HG02870 (cell line): ENCODE measurements at regions not wholly inside any gene's neighbourhood (a gene's known extent, or its start where the extent isn't known, plus 50 kb on each side); places are given as distances from the start of the nearest gene placed in this dataset.

ENCODE experiments used
- ATAC-seq: cut with Tn5 transposase; IDR thresholded peaks from one replicate; pipeline ENCODE4 v1.9.1; 2021; ENCODE audit warnings: mild to moderate bottlenecking, moderate library complexity; ENCODE audit not compliant: unreplicated experiment

GRCh38 chr16:72415379-72415778 lies 243.4 kb upstream of the PMFBP1 start:
- no peak for ATAC-seq

- ATAC-seq, result no peak
Measured at GRCh38 chr16:72410492-72410891, 238.5 kb upstream of the PMFBP1 start.

DNA sequence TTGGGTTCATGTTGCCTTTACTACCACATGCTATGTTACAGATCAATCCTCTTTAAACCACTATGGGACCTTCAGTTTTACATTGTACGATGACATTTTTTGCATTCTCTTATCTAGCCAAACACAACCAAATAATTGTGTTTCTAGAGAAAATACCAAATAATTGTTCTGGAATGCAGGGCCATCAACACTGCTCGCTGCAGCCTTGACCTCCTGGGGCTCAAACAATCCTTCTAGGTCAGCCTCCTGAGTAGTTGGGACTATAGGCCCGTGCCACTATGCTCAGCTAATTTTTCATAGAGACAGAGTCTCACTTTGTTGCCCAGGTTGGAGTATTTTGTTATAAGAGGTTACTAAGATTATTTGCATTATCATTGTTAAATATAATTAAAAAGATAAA lies 237.5 kb upstream of the PMFBP1 start:
- no peak for ATAC-seq

DNA sequence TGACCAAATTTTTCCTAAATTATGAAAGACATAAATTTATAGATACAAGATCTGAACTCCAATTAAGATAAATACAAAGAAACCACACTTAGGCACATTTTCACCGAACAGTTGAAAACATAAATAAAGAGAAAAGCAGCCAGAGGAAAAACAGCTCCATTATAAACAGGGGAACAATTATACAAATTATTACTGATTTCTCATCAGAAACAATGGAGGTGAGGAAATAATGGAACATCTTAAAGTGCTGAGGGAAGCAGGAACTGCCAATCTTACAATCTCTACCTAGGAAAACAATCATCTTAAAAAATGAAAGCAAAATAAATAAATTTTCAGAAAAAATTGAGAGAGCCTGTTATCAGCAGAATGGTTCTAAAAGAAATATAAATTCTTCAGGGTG lies 234.4 kb upstream of the PMFBP1 start:
- ATAC-seq, result no peak

DNA sequence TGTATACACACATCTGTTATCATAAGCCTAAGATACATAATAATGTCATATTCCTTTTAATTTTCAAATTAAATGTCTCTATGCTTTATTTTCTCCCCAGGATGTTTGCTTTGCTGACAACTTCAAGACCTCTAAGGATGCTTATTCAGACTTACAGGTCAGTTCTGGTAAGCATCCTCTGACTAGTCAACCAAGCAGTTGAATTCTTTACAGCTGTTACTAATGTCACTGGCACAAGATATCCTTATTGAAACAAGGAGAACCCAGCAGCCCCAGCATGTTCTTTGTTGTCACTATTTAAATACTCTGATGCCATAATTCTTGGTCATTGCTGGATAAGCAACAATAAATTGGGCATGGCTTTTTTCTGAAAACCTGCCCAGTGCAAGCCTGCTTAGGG lies 232.3 kb upstream of the PMFBP1 start:
- ATAC-seq, result no peak

GRCh38 chr16:72401084-72401361 lies 229.1 kb upstream of the PMFBP1 start:
- ATAC-seq, result no peak

- ATAC-seq, result no peak
Measured at GRCh38 chr16:72400257-72401083, 228.5 kb upstream of the PMFBP1 start.

- no peak for ATAC-seq
Measured at GRCh38 chr16:72399811-72400210, 227.9 kb upstream of the PMFBP1 start.

GRCh38 chr16:72397876-72398275 lies 225.9 kb upstream of the PMFBP1 start:
- no peak for ATAC-seq

GRCh38 chr16:72394526-72394925 lies 222.6 kb upstream of the PMFBP1 start:
- ATAC-seq, result no peak

- ATAC-seq, result no peak
Measured at GRCh38 chr16:72389791-72390190, 217.8 kb upstream of the PMFBP1 start.

DNA sequence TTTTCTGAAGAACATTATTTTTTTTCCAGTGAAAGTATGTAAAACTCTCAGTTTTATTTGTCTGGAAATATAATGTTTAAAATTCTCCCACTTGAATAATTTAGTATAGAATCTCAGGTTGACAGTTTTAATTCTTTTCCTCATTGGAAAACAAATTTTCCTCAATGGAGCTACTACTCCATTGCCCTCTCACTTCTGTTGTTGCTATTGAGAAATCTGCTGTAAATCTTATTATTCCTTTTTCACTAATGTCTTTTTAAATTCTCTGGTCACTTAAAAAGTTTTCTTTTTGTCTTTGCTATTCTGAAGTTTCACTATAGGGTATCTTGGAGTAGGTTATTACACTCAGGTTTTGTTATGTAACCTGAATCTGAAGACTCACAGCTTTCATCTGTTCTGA lies 216.1 kb upstream of the PMFBP1 start:
- no peak for ATAC-seq

DNA sequence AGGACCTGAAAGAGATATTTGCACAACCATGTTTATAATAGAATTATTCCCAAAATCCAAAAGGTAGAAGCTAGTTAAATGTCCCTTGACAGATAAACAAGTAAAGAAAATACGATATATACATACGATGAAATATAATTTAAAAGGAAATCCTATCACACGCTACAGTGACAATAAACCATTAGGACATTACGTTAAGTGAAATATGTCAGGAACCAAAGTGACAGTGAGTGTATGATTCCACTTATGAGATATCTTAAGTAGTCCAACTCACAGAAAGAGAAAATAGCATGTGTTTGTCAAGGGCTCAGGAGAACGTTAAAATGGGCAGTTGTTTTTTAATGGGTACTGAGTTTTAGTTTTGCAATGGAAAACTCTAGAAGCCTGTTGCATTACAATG lies 212.7 kb upstream of the PMFBP1 start:
- ATAC-seq, result no peak

DNA sequence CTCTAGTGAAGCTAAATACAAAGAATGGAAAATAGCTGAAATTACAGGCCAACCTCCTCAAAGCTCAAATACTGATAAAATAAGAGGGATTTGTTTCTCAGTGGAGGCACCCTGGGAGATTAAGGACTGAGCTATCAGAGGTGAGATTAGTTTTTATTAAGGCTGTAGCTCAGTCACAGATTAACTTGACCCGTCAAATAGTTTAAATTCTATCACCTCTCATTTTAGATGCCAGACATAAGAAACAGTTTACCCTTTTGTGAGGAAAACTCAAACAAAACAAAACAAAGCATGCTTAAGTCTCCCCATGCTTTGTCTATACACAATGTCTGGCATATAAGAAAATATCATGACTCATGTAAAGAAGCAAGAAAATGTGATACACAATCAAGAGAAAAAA lies 208.3 kb upstream of the PMFBP1 start:
- no peak for ATAC-seq

GRCh38 chr16:72373201-72373600 lies 201.2 kb upstream of the PMFBP1 start:
- no peak for ATAC-seq

GRCh38 chr16:72372087-72373045 lies 200.4 kb upstream of the PMFBP1 start:
- no peak for ATAC-seq

- no peak for ATAC-seq
Measured at GRCh38 chr16:72371307-72372086, 199.5 kb upstream of the PMFBP1 start.

DNA sequence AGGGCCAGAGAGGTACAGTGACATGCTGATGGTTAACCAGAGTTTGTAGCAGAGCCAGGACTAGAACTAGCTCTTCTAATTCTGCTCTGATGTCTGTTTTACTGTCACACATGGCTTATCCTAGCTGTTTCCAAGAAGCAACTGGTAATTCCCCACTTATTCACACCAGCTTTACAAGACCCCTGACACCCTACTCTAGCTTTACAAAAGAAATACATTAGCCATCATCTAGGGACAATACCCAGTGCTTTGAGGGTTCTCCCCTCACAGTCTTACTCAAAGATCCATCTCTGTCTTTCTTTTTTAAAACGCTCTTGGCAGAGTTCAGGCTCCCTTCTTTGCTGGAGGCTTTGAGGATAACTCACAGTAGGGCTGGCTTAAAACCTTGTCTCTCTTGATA lies 197.3 kb upstream of the PMFBP1 start:
- ATAC-seq, result no peak

- no peak for ATAC-seq
Measured at GRCh38 chr16:72367851-72368250, 195.9 kb upstream of the PMFBP1 start.

DNA sequence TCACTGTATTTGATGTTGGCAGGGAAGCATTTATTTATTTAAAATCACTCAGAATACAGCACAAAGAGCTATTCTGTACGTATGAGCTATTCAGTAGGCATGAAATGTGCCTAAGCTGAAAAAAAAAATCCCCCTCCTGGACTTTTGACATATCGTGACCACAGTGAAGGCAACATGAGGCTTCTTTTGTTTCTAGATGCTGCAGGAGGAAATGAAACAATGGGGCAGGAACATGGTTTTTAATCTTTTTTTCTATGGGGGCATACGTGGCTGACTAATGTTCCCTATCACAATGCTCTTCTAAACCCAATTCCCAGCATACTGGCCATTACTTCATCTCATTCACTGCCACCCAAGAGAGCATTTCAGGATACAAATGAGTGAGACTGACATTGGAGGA lies 191.0 kb upstream of the PMFBP1 start:
- ATAC-seq, result no peak

- no peak for ATAC-seq
Measured at GRCh38 chr16:72362476-72362875, 190.5 kb upstream of the PMFBP1 start.
